DOHH2 (cell line): ENCODE measurements at regions not wholly inside any gene's neighbourhood (a gene's known extent, or its start where the extent isn't known, plus 50 kb on each side); places are given as distances from the start of the nearest gene placed in this dataset.

Source experiments
- H3F3A ChIP-seq: fragments of 200-600 bp; sonication (generic), shearing (Covaris generic); 2 replicates; pipeline ENCODE4 v1.6.0; 2016; ENCODE audit warnings: antibody characterized with exemption, mild to moderate bottlenecking; ENCODE audit not compliant: control insufficient read depth, insufficient read depth
- H3K27ac ChIP-seq: fragments of 200-600 bp; sonication (generic); 2 replicates; pipeline ENCODE4 v1.5.1; 2014; ENCODE audit warnings: low read depth, mild to moderate bottlenecking, low read length, moderate library complexity
- H3K27me3 ChIP-seq: fragments of 200-600 bp; sonication (generic); 2 replicates; pipeline ENCODE4 v1.6.1; 2014; ENCODE audit warnings: mild to moderate bottlenecking, low read length, mixed read lengths; ENCODE audit not compliant: control insufficient read depth
- H3K36me3 ChIP-seq: fragments of 200-600 bp; sonication (generic); 2 replicates; pipeline ENCODE4 v1.6.1; 2014; ENCODE audit warnings: mild to moderate bottlenecking, low read length, moderate library complexity, mixed read lengths; ENCODE audit not compliant: control insufficient read depth
- H3K4me1 ChIP-seq: fragments of 200-600 bp; sonication (generic); 2 replicates; pipeline ENCODE4 v1.6.1; 2014; ENCODE audit warnings: mild to moderate bottlenecking, low read length, mixed read lengths; ENCODE audit not compliant: control insufficient read depth
- H3K4me2 ChIP-seq: fragments of 200-600 bp; sonication (generic); 2 replicates; pipeline ENCODE4 v1.6.0; 2014; ENCODE audit warnings: mild to moderate bottlenecking, low read length, moderate library complexity
- H3K4me3 ChIP-seq: fragments of 200-600 bp; sonication (generic); 2 replicates; pipeline ENCODE4 v1.5.1; 2014; ENCODE audit warnings: mild to moderate bottlenecking, low read length, mixed read lengths
- H3K79me2 ChIP-seq: fragments of 200-600 bp; sonication (generic); 2 replicates; pipeline ENCODE4 v1.6.1; 2014; ENCODE audit warnings: mild to moderate bottlenecking, low read length, mixed read lengths; ENCODE audit not compliant: control insufficient read depth
- H3K9me2 ChIP-seq: fragments of 200-600 bp; sonication (generic); replicated peaks from 2 replicates; pipeline ENCODE4 v1.6.1; 2014; ENCODE audit warnings: mild to moderate bottlenecking, low read length, mixed read lengths; ENCODE audit not compliant: control insufficient read depth
- H3K9me3 ChIP-seq: fragments of 200-600 bp; sonication (generic); 2 replicates; pipeline ENCODE4 v1.6.1; 2014; ENCODE audit warnings: antibody characterized with exemption, low read length, mixed read lengths; ENCODE audit not compliant: control insufficient read depth, insufficient read depth
- H4K20me1 ChIP-seq: fragments of 200-600 bp; sonication (generic); 2 replicates; pipeline ENCODE4 v1.6.0; 2014; ENCODE audit warnings: low read depth, mild to moderate bottlenecking, antibody characterized with exemption, low read length, moderate library complexity; ENCODE audit not compliant: control insufficient read depth, insufficient read depth
- EZH2phosphoT487 ChIP-seq: fragments of 200-600 bp; sonication (generic); IDR thresholded peaks from 2 replicates; pipeline ENCODE4 v1.6.1; 2017; ENCODE audit warnings: borderline replicate concordance, mild to moderate bottlenecking, antibody characterized with exemption, low read length, moderate library complexity, mixed read lengths
- TF ChIP-seq, protein P1 (sequence below): fragments of 200-600 bp; sonication (generic); IDR thresholded peaks from one replicate; pipeline ENCODE4 v1.5.1; 2014; ENCODE audit warnings: antibody characterized with exemption, mild to moderate bottlenecking, low read depth, low read length; ENCODE audit not compliant: poor library complexity, severe bottlenecking

DNA sequence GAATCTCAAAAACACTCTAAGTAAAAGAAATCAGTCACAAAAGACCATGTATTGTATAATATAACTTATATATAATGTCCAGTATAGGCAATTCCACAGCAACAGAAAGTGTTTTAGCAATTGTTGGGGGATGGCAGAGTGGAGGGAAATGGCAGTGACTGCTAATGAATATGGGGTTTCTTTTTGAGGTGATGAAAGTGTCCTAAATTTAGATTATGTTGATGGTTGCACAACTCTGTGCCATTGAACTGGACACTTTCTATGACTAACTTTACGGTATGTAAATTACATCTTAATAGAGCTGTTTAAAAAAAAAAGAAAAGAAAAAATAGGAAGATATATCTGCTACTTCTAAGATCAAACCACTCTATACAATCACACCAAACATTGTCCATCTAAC lies 124.9 kb upstream of the ZNF462 start:
- H4K20me1 ChIP-seq, result no peaks in the 10 kb centered on the region
- H3K36me3 ChIP-seq, result no peaks in the 10 kb centered on the region
- no peaks in the 10 kb centered on the region for H3K9me3 ChIP-seq
- no peaks in the 10 kb centered on the region for H3K9me2 ChIP-seq
- no peak overlapping the region for H3K4me3 ChIP-seq
- no peak overlapping the region for H3K27ac ChIP-seq
- H3K79me2 ChIP-seq, result no peaks in the 10 kb centered on the region
- H3F3A ChIP-seq, result no peaks in the 10 kb centered on the region
- H3K27me3 ChIP-seq, result no peaks in the 10 kb centered on the region
- no peak for TF ChIP-seq EZH2phosphoT487
- TF ChIP-seq, protein P1, sequence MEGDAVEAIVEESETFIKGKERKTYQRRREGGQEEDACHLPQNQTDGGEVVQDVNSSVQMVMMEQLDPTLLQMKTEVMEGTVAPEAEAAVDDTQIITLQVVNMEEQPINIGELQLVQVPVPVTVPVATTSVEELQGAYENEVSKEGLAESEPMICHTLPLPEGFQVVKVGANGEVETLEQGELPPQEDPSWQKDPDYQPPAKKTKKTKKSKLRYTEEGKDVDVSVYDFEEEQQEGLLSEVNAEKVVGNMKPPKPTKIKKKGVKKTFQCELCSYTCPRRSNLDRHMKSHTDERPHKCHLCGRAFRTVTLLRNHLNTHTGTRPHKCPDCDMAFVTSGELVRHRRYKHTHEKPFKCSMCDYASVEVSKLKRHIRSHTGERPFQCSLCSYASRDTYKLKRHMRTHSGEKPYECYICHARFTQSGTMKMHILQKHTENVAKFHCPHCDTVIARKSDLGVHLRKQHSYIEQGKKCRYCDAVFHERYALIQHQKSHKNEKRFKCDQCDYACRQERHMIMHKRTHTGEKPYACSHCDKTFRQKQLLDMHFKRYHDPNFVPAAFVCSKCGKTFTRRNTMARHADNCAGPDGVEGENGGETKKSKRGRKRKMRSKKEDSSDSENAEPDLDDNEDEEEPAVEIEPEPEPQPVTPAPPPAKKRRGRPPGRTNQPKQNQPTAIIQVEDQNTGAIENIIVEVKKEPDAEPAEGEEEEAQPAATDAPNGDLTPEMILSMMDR, result no peak
- no peak overlapping the region for H3K4me2 ChIP-seq
- H3K4me1 ChIP-seq, result peaks cover 3% of the 10 kb centered on the region; the same call in 1 of the 2 replicates

DNA sequence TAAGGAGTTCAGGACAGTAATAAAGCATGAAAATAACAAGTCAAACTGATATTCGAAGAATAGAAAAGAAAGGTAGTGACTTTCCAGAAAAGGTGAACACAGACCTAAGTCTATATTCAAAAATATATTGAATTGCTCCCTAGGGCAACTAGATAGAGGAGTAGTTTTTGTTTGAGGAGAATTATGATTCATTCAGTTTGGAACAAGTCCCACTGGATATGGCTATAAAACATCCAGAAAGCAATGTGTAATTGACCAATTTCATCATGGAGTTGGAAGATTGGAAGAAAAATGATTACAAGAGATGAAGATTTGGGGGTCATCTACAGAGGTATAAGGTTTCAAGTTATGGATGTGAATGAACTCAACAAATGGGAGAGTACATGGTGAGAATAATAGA lies 117.5 kb upstream of the ZNF462 start:
- H3K27ac ChIP-seq, result no peak overlapping the region
- no peaks in the 10 kb centered on the region for H3K27me3 ChIP-seq
- H3K79me2 ChIP-seq, result no peaks in the 10 kb centered on the region
- H3K9me3 ChIP-seq, result no peaks in the 10 kb centered on the region
- no peaks in the 10 kb centered on the region for H3K9me2 ChIP-seq
- no peaks in the 10 kb centered on the region for H4K20me1 ChIP-seq
- no peak overlapping the region for H3K4me3 ChIP-seq
- H3F3A ChIP-seq, result no peaks in the 10 kb centered on the region
- TF ChIP-seq EZH2phosphoT487, result no peak
- TF ChIP-seq, protein P1, result no peak
- no peaks in the 10 kb centered on the region for H3K4me1 ChIP-seq
- no peak overlapping the region for H3K4me2 ChIP-seq
- H3K36me3 ChIP-seq, result no peaks in the 10 kb centered on the region

DNA sequence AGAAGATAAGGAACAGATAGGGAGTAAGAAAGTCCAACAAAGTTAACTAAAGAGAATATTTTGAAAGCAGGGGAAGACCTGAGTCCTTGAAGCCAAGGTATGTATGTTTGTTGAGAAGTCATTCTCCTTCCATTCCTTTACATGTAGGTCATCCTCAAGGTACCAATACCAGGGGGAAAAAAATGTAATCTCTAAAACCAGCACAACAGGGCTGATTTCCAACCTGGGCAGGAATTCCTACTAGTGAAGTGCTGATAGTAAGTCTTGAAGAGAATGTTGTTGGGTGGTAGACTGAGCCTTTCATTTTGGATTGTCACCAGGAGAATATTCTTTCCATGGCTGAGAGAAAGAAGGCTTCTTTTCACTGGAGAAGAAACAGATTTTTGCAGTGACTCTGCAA lies 117.1 kb upstream of the ZNF462 start:
- Histone ChIP-seq H3K4me3 (no peak overlapping the region), H3K36me3 (no peaks in the 10 kb centered on the region), H3K9me3 (no peaks in the 10 kb centered on the region), H3K4me1 (no peaks in the 10 kb centered on the region), H4K20me1 (no peaks in the 10 kb centered on the region), H3F3A (no peaks in the 10 kb centered on the region), H3K79me2 (no peaks in the 10 kb centered on the region), H3K27me3 (no peaks in the 10 kb centered on the region), H3K9me2 (no peaks in the 10 kb centered on the region), H3K4me2 (no peak overlapping the region), H3K27ac (no peak overlapping the region)
- TF ChIP-seq EZH2phosphoT487, result no peak
- TF ChIP-seq, protein P1, result no peak

DNA sequence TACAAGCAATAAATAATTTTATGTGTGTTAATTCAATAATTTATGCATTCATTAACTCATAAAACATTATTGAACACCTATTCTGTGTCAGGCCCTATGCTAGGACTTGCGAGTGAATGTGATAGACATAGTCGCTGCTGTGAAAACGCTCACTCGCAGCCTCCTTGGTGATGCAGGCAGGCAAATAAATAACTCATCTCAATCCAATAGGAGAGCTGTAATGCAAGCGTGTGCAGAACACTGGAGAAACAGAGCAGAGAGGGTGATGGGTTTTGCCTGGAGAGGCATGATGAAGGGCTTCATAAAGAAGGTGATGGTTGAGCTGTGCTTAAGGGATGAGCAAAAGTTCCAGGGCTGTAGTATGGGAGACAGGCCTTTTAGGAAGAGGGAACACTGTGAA lies 111.3 kb upstream of the ZNF462 start:
- TF ChIP-seq EZH2phosphoT487, result no peak
- TF ChIP-seq, protein P1, result no peak
- Histone ChIP-seq H3K79me2 (no peaks in the 10 kb centered on the region), H3K9me2 (no peaks in the 10 kb centered on the region), H3K36me3 (no peaks in the 10 kb centered on the region), H3K27me3 (no peaks in the 10 kb centered on the region), H4K20me1 (no peaks in the 10 kb centered on the region), H3K4me2 (no peak overlapping the region), H3F3A (peaks cover 5% of the 10 kb centered on the region), H3K9me3 (no peaks in the 10 kb centered on the region), H3K27ac (no peak overlapping the region), H3K4me1 (peaks cover 41% of the 10 kb centered on the region), H3K4me3 (no peak overlapping the region)
